ENCODE measurements at regions not wholly inside any gene's neighbourhood (a gene's known extent, or its start where the extent isn't known, plus 50 kb on each side); places are given as distances from the start of the nearest gene placed in this dataset.

DNA sequence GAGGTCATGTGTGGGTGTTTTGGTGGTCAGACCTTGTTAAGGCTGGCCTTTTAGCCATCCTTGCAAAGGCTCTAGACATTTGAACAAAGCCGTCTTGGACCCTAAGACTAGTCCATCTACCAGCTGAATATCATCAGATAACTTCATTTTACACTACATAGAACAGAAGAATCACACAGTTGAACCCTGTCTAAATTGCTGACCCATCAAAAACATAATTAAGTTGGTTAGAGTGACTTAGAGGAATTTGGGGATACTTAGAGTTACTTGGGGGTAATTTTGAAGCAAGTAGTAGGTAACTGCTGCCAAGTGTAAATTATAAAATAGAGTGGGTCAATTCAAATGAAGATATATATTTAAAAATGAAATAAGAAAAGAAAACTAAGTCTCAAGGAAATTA, 102.9 kb upstream of the ADGRL4 start:
- no peak for DNase-seq

DNA sequence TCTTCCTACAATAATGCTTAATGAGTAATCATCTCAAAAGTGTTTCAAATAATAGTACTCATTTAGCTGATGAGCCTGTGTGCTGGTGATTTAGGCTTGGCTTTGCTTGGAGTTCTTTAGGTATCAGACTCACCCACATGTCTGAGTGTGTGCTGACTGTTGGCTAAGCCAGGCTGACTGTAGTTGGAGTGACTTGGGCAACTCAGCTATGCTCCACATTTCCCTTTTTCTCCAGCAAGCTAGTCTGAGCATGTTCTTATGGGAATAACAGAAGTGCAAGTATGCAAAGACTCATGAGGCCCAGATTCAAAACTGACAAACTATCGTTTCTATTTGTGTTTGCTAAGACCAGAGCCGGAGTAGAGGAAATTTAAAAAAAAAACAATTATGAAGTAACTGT, 99.0 kb upstream of the ADGRL4 start:
- DNase-seq, result no peak

DNA sequence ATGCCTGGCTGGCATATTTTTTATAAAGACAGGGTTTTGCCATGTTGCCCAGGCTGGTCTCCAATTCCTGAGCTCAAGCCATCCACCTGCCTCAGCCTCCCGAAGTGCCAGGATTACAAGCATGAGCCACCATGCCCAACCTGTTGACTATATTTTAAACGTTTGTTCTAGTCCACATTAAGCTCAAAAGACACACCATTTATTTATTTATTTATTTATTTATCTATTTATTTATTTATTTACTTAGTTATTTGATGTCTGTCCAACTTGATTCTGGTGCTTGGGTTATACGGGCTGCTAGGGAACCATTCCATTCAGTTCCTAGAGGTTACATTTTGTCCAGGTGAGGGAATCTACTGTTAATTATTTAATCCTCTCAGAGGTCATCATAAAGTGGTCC, 98.1 kb upstream of the ADGRL4 start:
- no peak for DNase-seq

DNA sequence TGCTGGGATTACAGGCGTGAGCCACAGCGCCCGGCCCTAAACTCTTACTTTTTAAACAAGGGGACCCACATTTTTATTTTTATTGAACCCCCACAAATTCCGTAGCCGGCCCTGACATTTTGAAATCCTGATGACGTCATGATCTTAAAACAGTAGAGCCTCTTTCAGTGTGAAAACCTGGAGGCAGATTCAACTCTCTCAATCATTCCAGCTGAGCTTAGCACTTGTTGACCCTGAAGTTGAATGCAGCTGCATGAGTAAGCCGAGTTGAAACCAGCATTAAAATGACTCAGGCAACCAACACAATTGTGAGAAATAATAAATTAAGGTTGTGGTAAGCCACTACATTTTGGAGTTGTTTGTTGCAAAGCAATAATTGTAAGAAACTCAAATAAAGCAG, 93.9 kb upstream of the ADGRL4 start:
- DNase-seq, result no peak

DNA sequence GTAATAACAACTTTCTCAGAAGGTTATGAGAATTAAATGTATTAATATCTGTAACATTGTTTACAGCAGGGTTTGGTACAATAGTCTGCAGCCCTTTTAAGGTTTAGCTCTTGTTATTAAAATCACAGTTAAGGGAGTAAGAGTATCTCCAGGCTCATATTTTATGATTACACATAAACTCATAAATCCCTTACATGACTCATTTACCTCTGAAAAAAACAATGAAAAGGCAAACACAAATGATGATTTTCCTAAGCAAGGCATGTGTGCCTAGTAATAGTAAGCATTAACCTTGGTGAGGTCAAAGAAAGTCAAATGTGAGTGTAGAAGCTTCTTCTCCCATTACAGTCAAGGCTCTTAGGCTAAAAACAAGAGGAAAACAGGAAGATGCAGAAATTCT, 84.5 kb upstream of the ADGRL4 start:
- no peak for DNase-seq

DNA sequence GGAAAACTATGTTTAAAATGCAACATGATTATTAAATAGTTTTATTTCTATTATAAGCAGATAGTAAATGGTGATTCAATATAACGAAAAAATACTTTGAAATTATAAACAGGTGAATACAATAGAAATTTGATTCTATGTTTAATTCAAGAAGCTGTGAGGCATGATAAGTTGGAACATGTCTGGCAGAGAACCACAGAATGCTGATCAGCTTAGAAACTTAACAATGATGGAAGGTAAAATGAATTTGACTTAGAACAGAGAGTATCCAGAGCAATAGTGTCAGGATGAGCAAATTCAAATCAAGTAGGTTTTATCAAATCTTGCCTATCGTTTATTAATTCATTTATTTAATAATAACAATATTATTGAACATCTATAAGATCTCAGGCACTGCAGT, 83.4 kb upstream of the ADGRL4 start:
- no peak for DNase-seq

DNA sequence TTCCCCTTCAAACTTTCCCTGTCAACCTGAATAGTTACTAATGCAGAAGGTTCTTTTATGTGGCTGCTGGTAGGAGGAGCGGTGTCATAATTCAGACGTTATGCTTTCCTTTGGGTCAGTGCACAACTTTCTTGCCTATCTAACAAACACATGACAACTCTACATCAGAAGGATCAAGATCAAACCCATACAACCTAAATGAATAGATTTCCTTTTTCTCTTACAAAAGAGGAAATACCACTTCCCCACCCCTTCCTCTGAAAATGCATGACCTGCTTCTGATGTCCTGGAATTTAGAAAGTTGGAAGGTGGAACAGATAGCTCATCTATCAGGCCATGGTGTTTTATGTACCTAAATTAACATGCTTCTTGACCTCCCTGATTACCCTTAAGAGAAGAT, 75.7 kb upstream of the ADGRL4 start:
- DNase-seq, result no peak

DNA sequence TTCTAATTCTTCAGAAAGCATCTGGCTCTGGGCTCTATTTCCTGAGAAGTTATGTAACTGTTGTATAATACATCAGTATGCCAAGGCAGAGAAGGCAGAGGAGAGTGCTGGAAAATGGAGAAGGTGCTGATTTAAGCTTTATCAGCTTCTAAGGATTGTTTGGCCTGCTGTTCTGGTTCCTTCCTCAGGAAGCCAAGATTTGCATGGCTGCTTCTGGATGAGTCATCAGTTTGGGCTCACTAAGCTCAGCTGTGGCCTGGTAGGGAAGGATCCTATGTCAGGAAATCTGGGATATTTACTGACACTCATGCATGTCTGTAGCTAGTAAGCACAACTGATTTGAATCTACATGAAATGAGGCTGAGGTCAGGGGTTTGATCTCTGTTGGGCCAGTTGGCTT, 73.2 kb upstream of the ADGRL4 start:
- DNase-seq, result no peak

DNA sequence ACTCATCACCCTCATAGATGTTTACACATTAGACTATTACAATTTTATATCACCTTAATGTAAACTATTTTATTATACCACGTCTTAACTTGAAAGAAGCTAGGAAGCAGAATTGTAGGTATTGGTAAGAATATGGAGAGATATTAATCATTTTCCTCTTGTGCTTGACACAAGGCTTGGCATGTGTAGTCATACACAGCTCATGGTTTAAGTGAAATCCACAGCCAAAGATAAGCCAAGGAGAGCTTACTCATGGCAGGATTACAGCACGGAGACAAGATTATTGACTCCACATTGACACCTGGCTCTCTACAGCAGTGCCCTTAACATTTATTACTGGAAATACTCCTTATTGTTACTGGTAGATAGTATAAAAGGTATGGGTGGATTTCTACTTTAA, 68.4 kb upstream of the ADGRL4 start:
- no peak for DNase-seq

DNA sequence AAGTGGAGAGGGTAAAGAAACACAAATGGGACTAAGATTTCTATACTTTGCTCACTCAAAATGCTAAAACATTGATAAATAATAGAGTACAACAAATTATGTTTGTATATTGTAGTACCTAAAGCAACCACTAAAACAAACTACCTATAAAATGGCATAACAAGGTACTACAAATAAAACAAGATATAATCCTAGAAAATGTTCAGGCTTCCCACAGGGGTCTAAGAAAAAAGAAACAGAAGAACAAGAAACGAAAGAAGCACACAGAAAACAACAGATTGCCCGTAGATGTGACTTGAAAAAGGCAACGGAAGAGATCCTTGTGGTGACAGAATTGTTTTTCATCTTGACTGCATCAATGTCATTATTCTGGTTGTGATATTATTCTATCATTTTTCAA, 63.3 kb upstream of the ADGRL4 start:
- no peak for DNase-seq

DNA sequence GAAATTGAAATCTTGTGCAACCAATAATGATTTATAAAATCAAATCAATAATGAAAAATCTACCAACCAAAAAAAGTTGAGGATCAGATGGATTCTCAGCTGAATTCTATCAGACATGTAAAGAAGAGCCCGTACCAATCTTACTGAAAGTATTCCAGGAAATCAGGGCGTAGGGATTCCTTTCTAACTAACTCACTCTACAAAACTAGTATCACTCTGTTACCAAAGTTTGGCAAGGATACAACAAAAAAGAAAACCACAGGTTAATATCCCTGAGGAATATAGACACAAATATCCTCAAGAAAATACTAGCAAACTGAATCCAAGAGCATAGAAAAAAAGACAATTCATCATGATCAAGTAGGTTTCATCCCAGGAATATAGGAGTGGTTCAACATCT, 52.8 kb upstream of the ADGRL4 start:
- DNase-seq, result no peak

All from NCI-H1694 (cell line).